Ishikawa (cell line): ENCODE measurements at regions not wholly inside any gene's neighbourhood (a gene's known extent, or its start where the extent isn't known, plus 50 kb on each side); places are given as distances from the start of the nearest gene placed in this dataset.

ENCODE experiments used
- CEBPB ChIP-seq: IDR thresholded peaks from 2 replicates; pipeline ENCODE4 v1.6.1; 2012
- CREB1 ChIP-seq: IDR thresholded peaks from 2 replicates; pipeline ENCODE4 v1.6.1; 2012; ENCODE audit warnings: low read depth
- EGR1 ChIP-seq: IDR thresholded peaks from 2 replicates; pipeline ENCODE4 v1.6.1; 2012
- EP300 ChIP-seq: IDR thresholded peaks from 2 replicates; pipeline ENCODE4 v1.6.1; 2012; ENCODE audit warnings: borderline replicate concordance
- FOXM1 ChIP-seq: IDR thresholded peaks from 2 replicates; pipeline ENCODE4 v1.6.1; 2012; ENCODE audit warnings: low read depth, borderline replicate concordance
- NFIC ChIP-seq: IDR thresholded peaks from 2 replicates; pipeline ENCODE4 v1.6.1; 2012
- RAD21 ChIP-seq: IDR thresholded peaks from 2 replicates; pipeline ENCODE4 v1.6.1; 2012; ENCODE audit warnings: low read depth
- REST ChIP-seq: IDR thresholded peaks from 2 replicates; pipeline ENCODE4 v1.6.1; 2012; ENCODE audit warnings: low read depth, mild to moderate bottlenecking
- TAF1 ChIP-seq: IDR thresholded peaks from 2 replicates; pipeline ENCODE4 v1.6.1; 2012; ENCODE audit warnings: low read depth, mild to moderate bottlenecking
- TCF12 ChIP-seq: IDR thresholded peaks from 2 replicates; pipeline ENCODE4 v1.6.1; 2012; ENCODE audit warnings: low read depth
- TEAD4 ChIP-seq: IDR thresholded peaks from 2 replicates; pipeline ENCODE4 v1.6.1; 2012
- YY1 ChIP-seq: IDR thresholded peaks from 2 replicates; pipeline ENCODE4 v1.6.1; 2012; ENCODE audit warnings: low read depth
- ZBTB7A ChIP-seq: IDR thresholded peaks from 2 replicates; pipeline ENCODE4 v1.6.1; 2012; ENCODE audit warnings: low read depth
- TF ChIP-seq, protein P1 (sequence below): IDR thresholded peaks from 2 replicates; pipeline ENCODE4 v1.6.1; 2012
- TF ChIP-seq, protein P2 (sequence below): IDR thresholded peaks from 2 replicates; pipeline ENCODE4 v1.6.1; 2012

GRCh38 chr10:44070282-44070681, 314.6 kb downstream of the CXCL12 start:
- TF ChIP-seq CREB1 = no peak
- no peak for TF ChIP-seq ZBTB7A
- no peak for TF ChIP-seq NFIC
- TF ChIP-seq TEAD4 = no peak
- TF ChIP-seq REST = no peak
- no peak for TF ChIP-seq YY1
- no peak for TF ChIP-seq EP300
- TF ChIP-seq FOXM1 = no peak
- TF ChIP-seq, protein P1, sequence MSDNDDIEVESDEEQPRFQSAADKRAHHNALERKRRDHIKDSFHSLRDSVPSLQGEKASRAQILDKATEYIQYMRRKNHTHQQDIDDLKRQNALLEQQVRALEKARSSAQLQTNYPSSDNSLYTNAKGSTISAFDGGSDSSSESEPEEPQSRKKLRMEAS = no peak
- TF ChIP-seq EGR1 = no peak
- no peak for TF ChIP-seq TCF12

- TF ChIP-seq YY1 (no peak), REST (no peak), CREB1 (no peak), FOXM1 (no peak), TEAD4 (no peak), CEBPB (no peak), NFIC (no peak), TCF12 (no peak), TAF1 (no peak), EP300 (no peak), RAD21 (no peak), EGR1 (no peak), ZBTB7A (no peak)
- TF ChIP-seq, protein P1 = no peak
- TF ChIP-seq, protein P2, sequence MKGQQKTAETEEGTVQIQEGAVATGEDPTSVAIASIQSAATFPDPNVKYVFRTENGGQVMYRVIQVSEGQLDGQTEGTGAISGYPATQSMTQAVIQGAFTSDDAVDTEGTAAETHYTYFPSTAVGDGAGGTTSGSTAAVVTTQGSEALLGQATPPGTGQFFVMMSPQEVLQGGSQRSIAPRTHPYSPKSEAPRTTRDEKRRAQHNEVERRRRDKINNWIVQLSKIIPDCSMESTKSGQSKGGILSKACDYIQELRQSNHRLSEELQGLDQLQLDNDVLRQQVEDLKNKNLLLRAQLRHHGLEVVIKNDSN = no peak
Measured at GRCh38 chr10:44069573-44069972, 315.3 kb downstream of the CXCL12 start.

DNA sequence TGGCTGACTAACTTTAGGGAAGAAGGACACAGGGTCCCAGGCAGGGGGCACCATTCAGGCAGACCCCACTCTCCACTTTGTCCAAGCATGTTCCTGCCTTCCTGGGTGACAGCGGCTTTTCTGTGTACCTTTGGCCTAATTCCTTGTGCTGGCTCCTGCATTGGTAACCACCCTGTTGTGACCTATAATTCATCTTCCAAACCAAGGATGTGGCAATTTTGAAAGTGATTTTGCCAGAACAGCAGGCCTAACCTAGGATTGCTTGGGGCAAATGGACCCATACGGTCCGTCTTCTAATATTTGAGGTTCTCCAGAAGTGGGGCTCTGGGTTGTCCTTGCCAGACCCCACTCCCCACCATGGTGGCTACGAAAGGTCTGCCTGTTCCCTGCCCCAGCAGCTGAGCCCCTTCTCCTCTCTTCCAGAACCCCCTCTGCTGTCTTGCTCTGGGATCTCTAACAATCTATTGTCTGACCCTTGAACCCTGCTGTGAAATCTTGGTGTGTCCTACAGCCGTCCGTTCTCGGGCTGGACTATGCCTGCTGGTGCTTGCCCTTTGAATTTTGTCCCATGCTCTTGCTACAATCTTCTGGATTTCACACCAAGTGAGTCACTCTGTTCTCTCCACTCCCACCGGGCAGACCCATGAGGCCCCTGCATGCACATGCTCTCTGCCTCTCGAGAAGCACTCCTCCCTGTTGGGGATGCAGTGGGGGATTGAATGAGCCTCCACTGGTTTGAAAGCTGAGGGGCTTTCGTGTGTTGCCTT, 316.0 kb downstream of the CXCL12 start:
- no peak for TF ChIP-seq NFIC
- TF ChIP-seq, protein P1 = no peak
- no peak for TF ChIP-seq TEAD4
- TF ChIP-seq, protein P2 = no peak
- no peak for TF ChIP-seq CEBPB
- no peak for TF ChIP-seq REST
- TF ChIP-seq TAF1 = no peak
- no peak for TF ChIP-seq CREB1
- TF ChIP-seq YY1 = no peak
- no peak for TF ChIP-seq RAD21
- no peak for TF ChIP-seq EP300
- no peak for TF ChIP-seq EGR1
- TF ChIP-seq TCF12 = no peak

DNA sequence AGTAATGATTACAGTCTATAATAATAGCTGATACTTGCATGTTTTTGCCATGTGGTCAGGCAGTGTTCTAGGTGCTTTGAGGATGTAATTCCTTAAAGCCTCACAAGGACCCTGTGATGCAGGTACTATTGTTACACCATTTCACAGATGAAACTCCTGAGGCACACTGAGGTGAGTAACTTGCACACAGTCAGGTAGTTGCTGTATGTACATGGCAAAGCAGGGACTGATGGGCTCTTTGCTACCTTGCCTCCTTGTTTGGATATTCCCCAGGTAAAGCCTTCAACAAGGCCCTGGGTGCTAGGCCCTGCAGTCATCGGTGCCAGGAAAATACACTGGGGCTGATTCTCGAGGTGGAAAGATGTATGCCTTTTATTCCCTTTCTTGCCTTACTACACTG, 317.5 kb downstream of the CXCL12 start:
- TF ChIP-seq EGR1 = no peak
- TF ChIP-seq CEBPB = no peak
- no peak for TF ChIP-seq TEAD4
